Endothelial cell of umbilical vein (primary cell): ENCODE measurements at regions not wholly inside any gene's neighbourhood (a gene's known extent, or its start where the extent isn't known, plus 50 kb on each side); places are given as distances from the start of the nearest gene placed in this dataset.

ENCODE experiments used
- CTCF ChIP-seq, 2 donors: IDR thresholded peaks; 1 replicate in 1 of 2; 2 replicates in 1 of 2; pipeline ENCODE4 v1.5.1; 2011; ENCODE audit warnings: low read length in 2 of 2, mild to moderate bottlenecking in 2 of 2, moderate library complexity in 2 of 2, control low read depth in 1 of 2, inconsistent platforms in 1 of 2, low read depth in 1 of 2; ENCODE audit not compliant: insufficient read depth in 1 of 2; ENCODE audit errors: extremely low read depth in 1 of 2
- EZH2 ChIP-seq: IDR thresholded peaks from 2 replicates; pipeline ENCODE4 v1.6.1; 2012; ENCODE audit warnings: borderline replicate concordance, low read depth, mild to moderate bottlenecking, moderate library complexity, low read length, inconsistent platforms; ENCODE audit not compliant: severe bottlenecking

GRCh38 chr1:219350172-219350931 lies 176.7 kb downstream of the LYPLAL1 start:
- no peak for TF ChIP-seq CTCF (IDR thresholded peaks at IDR 0.05; ENCODE audit: extremely low read depth in 1 of 2, insufficient read depth in 1 of 2, low read depth in 1 of 2, low read length in 2 of 2)
- TF ChIP-seq EZH2: no peak
